NOMO-1 treated with dmso at 0.1 percent for 144 hours (cell line): ENCODE measurements at regions not wholly inside any gene's neighbourhood (a gene's known extent, or its start where the extent isn't known, plus 50 kb on each side); places are given as distances from the start of the nearest gene placed in this dataset.

Source experiments
- DNase-seq: peaks from one replicate; lab custom pipeline; 2025; ENCODE audit not compliant: unreplicated experiment; lab: John Stamatoyannopoulos, UW

DNA sequence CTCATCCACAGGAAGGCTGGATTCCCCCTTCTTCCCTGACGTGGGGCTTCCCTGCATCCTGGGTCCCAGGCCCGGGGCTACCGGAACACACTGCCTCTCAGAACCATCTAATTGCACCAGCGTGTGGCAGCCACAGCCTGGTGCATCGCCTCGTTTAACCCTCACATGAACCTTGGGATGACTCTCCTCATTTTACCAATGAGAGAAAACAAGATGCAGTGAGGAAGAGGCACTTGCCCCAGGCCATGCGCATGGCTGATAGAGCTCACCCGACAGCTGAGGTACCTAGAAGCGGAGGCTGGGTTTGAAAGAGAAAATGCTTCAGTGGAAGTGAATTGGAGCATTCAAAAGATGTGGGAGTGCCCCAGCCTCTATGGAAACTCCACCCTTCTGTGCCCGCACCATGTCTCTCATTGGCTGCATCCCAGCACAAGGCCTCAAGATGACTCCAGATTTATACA is 162.3 kb downstream of the KATNIP start:
- DNase-seq, result no peak

DNA sequence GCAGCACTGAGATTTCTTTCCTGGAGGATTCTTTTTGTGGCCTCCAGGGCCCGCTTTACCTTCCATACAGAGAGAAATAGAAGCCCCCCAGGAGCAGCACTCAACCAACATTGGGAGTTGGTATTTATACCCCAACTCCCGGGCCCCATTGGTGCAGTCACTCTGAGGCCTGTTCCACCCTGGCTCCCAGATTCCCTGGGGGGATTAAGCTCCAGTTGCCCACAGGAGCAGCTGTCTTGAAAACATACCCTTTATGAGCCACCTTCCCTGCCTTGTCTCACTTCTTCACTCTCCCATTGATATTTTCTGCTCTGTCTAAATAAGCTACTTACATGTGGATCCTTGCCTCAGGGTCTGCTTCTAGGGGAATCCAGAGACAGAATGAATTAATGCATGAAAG is 167.8 kb downstream of the KATNIP start:
- no peak for DNase-seq

DNA sequence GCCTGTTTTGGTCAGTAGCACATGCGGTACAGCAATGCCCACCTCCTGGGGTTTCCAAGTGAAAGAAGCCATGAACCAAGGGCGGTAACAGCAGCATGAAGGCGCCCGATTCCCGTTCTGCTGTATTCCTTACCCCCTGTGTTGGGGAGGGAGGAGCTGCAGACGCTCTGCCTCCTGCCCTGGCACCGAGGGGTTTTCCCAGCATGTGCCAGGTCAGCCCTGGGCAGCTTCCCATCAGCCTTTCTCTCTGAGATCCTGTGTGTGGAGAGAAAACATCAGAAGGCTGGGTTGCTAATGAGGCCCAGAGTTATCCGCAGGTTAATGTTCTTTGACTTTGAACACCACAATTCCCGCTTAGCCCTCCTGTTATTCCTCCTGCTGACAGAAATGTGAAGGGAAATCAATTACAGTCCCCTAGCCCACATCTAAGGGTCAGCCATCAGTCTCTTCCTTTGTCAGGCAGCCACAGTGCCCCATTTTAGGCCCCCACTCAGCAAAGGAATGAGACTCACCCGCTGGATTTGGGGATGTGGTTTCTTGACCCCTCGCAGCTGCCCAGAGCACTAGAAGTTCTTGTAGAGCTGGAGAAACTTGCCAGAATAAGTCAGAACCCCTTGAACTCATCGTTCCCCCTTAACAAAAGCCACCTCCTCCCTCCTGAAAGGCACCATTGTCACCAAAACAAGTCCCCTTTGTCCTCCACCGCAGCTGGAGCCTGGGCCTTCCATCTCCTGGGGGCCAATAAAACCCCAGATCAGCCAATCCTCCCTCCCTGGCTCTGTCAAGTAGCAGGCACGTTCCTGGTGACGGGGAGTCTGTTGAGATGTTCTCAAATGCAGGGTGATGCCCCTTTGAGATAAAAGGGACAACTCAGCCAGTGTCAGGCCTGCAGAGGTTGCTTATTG is 168.5 kb downstream of the KATNIP start:
- no peak for DNase-seq

DNA sequence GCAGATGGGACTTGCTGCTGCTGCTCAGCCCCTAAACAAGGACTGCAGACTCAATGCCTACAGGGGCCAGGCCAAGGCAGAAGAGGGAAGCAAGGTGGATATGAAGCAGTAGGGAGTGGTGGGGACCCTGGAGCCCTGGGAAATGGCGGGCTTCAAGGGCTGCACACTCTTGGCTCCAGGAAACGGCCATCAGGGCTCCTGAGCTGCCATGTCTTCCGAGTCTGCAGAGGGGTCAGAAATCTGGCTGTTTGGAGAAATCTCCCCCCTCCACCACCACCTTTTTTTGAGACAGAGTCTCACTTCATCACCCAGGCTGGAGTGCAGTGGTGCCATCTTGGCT is 169.1 kb downstream of the KATNIP start:
- no peak for DNase-seq

DNA sequence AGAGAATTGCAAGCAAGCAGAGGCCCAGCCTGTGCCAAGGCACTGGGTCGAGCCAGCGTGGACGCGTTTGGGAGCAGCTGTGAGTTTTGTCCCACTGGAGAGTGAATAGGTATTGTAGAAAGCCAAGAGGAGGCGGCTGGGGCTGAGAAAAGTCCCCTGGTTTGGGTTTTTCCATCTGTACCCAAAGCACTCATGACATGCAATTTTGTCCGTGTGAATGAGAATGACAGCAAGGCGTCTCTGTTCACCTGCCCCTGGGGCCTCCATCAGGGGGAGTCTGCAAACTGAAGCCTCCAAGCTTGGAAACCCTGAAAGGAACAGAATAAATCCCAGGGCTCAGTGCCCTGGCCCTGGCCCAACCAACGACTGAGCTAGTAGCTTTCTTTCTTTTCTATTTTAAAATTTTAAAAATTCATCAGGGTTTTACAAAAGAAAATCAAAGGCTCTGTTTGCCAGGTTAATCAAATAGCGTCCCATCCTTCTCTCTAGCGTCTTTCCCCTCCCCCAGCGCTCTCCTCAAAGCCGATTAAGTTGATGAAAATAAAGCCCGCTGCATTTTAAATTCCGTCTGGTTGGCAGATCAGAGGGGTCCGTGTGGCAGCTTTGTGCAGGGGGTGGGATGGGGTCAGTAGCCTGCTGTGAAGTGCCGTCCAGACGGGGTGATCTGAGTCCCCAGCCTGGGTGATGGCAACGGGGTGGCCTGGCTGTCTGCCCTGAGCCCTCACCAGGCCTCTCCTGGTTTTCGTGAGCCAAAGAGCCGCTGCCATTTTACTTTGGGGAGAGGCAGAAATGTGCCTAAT is 171.0 kb downstream of the KATNIP start:
- no peak for DNase-seq

- DNase-seq, result no peak
Observed at GRCh38 chr16:27721531-27722181, 171.7 kb downstream of the KATNIP start.

DNA sequence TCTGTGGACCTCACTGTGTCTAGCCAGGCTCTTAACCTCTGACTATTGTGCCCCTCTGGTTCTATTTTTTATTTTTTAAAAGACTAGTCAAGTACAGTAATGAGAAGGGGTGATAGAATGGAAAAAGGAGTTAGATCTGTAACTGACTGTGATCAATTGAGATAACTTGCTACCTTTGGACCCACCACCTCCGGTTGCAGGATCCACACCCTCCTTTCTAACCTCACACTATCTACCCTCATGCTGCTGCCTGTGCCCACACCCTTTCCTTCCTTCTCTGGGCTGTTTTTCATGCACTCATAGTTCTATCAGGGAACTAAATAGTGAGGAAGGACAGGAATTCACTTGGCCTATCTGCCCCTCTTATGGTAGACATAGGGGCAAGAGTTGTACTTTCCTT is 172.3 kb downstream of the KATNIP start:
- no peak for DNase-seq

DNA sequence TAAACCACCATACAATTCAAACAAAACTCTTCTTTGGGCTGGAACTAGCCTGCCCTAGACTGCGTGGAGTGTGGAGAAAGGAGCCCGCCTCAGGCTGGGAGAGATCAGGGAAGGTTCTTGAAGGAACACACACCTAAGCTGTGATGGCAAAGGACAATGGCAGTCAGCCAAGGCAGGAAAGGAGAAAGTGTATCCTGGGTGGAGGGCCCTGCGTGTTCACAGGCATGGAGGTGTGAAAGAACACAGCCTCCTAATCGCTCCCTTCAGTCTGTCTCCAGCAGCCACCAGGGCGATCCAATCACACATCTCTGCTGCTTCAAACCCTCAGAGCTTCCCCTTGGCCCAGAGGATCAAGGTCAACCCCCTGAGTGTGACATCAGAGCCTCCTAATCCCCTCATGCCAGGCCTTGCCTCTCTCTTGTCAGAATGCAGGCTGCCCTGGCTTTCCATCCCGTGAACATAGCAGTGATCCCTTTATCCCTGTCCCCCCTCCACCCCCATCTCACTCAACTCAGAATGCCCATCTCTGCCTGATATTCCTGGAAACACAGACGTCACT is 173.0 kb downstream of the KATNIP start:
- DNase-seq, result no peak

DNA sequence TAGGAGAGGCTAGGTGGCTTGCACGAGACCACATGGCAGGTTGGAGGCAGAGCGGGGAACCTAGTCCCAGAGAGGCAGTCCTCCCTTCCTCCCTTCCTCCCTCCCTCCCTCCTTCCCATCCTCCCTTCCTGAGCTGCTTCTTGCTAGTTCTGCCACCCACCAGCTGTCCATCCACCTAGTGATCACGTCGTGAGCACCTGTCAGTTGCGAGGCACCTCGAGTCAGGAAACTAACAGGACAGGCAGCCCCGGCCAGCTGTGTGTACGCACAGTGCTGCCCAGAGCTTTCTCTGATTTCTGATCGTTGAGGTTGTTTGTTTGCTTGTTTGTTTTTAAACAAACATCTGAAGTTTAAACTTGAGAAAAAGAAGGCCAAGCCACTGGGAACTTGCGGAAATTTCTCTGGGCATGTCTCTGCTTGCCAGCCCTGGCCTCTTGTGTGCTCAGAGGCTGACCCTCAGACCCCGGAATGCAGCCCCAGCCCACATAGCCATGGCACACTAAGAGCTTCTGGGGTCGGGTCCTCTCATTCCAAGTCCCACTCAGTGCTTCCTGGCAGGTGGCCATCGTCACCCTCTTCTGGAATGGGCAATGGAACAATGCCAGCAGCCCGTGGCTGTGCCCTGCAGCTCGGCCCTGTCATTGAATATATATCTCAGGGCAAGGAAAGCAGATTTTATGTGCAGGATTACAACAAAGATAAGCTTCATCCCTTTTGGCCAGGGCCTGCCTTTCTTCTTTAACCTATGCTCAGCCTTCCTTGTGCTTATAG is 174.0 kb downstream of the KATNIP start:
- no peak for DNase-seq

DNA sequence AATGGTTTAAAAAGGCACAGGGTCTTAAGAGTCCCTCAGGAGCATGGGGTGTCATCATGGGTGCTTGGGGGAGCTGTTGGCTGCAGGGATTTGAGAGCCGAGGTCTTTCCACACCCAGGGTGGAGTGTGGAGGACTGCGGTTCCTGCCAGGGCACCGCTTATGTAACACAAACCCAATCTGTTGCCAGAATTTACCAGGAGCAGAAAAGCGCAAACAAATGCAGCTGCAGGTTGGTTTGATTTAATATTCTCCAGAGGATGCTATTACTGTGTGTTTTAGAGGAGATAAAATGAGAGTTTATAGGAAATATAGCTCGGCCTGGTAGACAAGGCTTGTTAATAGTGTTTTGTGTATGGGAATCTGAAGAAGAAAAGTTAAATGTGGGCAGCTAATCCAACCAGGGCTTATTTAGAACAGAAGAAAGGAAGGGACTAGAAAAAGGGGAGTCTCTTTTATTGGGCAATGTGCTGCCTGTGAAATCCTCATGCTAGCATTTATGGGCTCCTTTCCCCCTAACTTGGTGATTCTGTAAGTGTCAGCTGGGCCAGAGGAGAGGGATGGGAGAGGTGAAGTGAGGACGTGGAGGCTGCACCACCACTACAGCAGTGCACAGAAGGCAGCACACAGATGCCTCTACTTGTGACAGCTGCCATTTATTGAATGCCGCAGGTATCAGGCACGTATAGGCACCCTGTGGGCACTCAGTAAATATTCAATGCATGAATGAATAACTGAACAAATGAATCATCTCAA is 174.7 kb downstream of the KATNIP start:
- no peak for DNase-seq

GRCh38 chr16:27725236-27726000 is 175.5 kb downstream of the KATNIP start:
- DNase-seq, result no peak

GRCh38 chr16:27726621-27727261 is 176.8 kb downstream of the KATNIP start:
- DNase-seq, result no peak

GRCh38 chr16:27727941-27728340 is 178.0 kb downstream of the KATNIP start:
- no peak for DNase-seq

DNA sequence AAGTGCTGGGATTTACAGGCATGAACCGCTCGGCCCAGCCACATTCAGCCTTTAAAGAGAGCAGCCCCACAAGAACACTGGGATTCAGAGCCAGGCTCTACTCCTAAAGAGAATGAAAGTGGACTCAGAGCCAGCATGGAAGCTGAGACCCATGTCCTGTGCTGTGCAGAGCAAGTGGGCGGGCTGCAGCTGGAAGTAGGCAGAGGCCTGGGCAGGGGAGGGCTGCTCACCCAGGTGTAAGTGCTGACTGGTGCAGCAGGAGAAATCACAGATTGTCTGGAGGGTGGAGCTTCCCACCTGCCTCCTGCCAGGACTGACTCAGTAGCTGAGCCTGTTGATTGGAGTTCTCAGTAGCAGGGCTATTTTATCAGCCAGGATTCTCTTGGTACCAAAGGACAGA is 178.7 kb downstream of the KATNIP start:
- no peak for DNase-seq

GRCh38 chr16:27729516-27730304 is 179.8 kb downstream of the KATNIP start:
- peak; percentile 85 for DNase-seq

DNA sequence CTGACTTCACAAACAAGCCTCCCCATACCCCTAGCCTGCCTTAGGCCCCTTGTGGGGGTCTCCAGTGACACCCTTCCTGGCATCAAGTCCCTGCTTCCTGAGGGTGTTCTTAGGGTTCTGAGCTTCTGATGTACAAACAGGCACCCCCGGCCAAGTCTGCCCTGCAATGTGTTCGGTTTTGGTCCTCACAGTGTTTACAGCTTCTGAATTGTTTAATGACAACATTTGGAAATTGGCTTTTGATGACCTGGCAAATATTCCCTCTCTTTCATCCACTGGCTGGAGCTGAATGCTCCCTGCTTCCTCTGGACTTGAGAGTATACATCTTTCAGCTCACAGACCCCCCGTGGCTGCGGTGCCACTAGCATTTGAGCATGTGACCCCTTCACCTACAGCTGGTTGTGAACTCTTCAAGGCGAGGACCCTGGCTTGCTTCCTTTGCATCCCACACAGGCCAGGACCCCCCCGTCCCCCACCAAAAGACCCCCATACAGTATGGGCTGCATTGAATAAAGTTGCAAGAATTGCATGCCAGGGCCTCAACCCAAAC is 180.8 kb downstream of the KATNIP start:
- DNase-seq, result no peak

DNA sequence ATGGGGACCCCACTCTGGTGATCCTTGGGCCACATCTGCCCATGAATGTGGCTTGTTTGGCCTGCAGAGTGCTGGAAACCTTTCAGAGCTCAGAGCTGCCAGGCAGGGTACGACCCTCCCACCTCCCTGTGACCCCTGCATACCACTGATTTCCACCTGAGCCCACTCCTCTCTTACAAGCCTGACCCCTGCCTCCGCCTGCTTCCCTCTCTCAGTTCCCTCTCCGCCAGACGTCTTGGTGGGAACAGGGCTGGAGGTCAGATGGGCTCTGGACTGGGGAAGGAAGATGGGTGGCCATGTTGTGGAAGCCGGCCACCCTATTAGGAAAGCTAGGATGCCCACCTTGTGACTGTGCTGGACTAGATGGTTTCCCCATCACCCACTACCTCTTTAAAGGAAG is 185.1 kb downstream of the KATNIP start:
- DNase-seq, result no peak

- DNase-seq, result no peak
Observed at GRCh38 chr16:27736431-27736830, 186.5 kb downstream of the KATNIP start.
